ENCODE measurements at regions not wholly inside any gene's neighbourhood (a gene's known extent, or its start where the extent isn't known, plus 50 kb on each side); places are given as distances from the start of the nearest gene placed in this dataset.

- Mint-ChIP-seq H3K4me1 (ENCODE audit: low read depth, unreplicated experiment) (no peaks in the 10 kb centered on the region), H3K4me3 (ENCODE audit: unreplicated experiment) (no peak overlapping the region), H3K27ac (ENCODE audit: unreplicated experiment) (no peak overlapping the region), H3K27me3 (ENCODE audit: insufficient read depth, unreplicated experiment) (peaks cover 3% of the 10 kb centered on the region), H3K36me3 (ENCODE audit: insufficient read depth, unreplicated experiment) (no peaks in the 10 kb centered on the region), H3K9me3 (ENCODE audit: unreplicated experiment) (no peaks in the 10 kb centered on the region)
- BruUV-seq (replicated peaks), result no TSS peak
- ChIA-PET CTCF (interaction anchor here (1.4 to 1.5 kb wide), 2 partner anchors 335 to 412 kb away, joined by 3 to 10 read pairs; no protein-coding TSS in a partner anchor), POLR2A (no interaction called here)
- Histone ChIP-seq H3K27me3 (replicated peaks; ENCODE audit: control insufficient read depth, insufficient read depth, low read length) (no peaks in the 10 kb centered on the region), H3K4me3 (ENCODE audit: low read depth, low read length) (no peak overlapping the region), H3K36me3 (ENCODE audit: control insufficient read depth, insufficient read depth, low read length) (no peaks in the 10 kb centered on the region), H3K9me3 (no peaks in the 10 kb centered on the region), H3K4me1 (no peaks in the 10 kb centered on the region)
- intact Hi-C loops (cut with micrococcal nuclease; ENCODE audit: unreplicated experiment), result loop anchor here (1.0 kb wide), 3 partner anchors 103 to 412 kb away; no protein-coding TSS in a partner anchor
- DNase-seq, result peak; percentile 54 to 65
- peak; percentile 63 to 67 for TF ChIP-seq CTCF (IDR thresholded peaks at IDR 0.05; ENCODE audit: insufficient read depth in 1 of 2, low read depth in 1 of 2, low read length in 1 of 2, severe bottlenecking in 1 of 2, unreplicated experiment in 1 of 2)
Observed at GRCh38 chr9:32251539-32251938, 132.9 kb upstream of the ACO1 start.

GRCh38 chr9:32253731-32254130 lies 130.7 kb upstream of the ACO1 start:
- Mint-ChIP-seq H3K27me3 (ENCODE audit: insufficient read depth, unreplicated experiment) (peaks cover 3% of the 10 kb centered on the region), H3K9me3 (ENCODE audit: unreplicated experiment) (no peaks in the 10 kb centered on the region), H3K27ac (ENCODE audit: unreplicated experiment) (no peak overlapping the region), H3K4me3 (ENCODE audit: unreplicated experiment) (no peak overlapping the region), H3K4me1 (ENCODE audit: low read depth, unreplicated experiment) (no peaks in the 10 kb centered on the region), H3K36me3 (ENCODE audit: insufficient read depth, unreplicated experiment) (no peaks in the 10 kb centered on the region)
- POLR2A ChIA-PET, result no interaction called here
- Histone ChIP-seq H3K4me1 (no peaks in the 10 kb centered on the region), H3K36me3 (ENCODE audit: control insufficient read depth, insufficient read depth, low read length) (no peaks in the 10 kb centered on the region), H3K27me3 (replicated peaks; ENCODE audit: control insufficient read depth, insufficient read depth, low read length) (no peaks in the 10 kb centered on the region), H3K9me3 (no peaks in the 10 kb centered on the region), H3K4me3 (ENCODE audit: low read depth, low read length) (no peak overlapping the region)
- no peak for TF ChIP-seq CTCF (IDR thresholded peaks at IDR 0.05; ENCODE audit: insufficient read depth in 1 of 2, low read depth in 1 of 2, low read length in 1 of 2, severe bottlenecking in 1 of 2, unreplicated experiment in 1 of 2)
- CTCF ChIA-PET, result no interaction called here
- intact Hi-C loops (cut with micrococcal nuclease; ENCODE audit: unreplicated experiment), result no loop called here
- no TSS peak for BruUV-seq (replicated peaks)
- no peak for DNase-seq

GRCh38 chr9:32255026-32255425 lies 129.4 kb upstream of the ACO1 start:
- ChIA-PET POLR2A (no interaction called here), CTCF (no interaction called here)
- DNase-seq, result no peak
- H3K4me3 ChIP-seq (ENCODE audit: low read depth, low read length), result no peak overlapping the region
- H3K36me3 ChIP-seq (ENCODE audit: control insufficient read depth, insufficient read depth, low read length), result no peaks in the 10 kb centered on the region
- no peaks in the 10 kb centered on the region for H3K9me3 Mint-ChIP-seq (ENCODE audit: unreplicated experiment)
- intact Hi-C loops (cut with micrococcal nuclease; ENCODE audit: unreplicated experiment), result no loop called here
- H3K27me3 ChIP-seq (replicated peaks; ENCODE audit: control insufficient read depth, insufficient read depth, low read length), result no peaks in the 10 kb centered on the region
- no peak for TF ChIP-seq CTCF (IDR thresholded peaks at IDR 0.05; ENCODE audit: insufficient read depth in 1 of 2, low read depth in 1 of 2, low read length in 1 of 2, severe bottlenecking in 1 of 2, unreplicated experiment in 1 of 2)
- H3K36me3 Mint-ChIP-seq (ENCODE audit: insufficient read depth, unreplicated experiment), result no peaks in the 10 kb centered on the region
- no TSS peak for BruUV-seq (replicated peaks)
- no peaks in the 10 kb centered on the region for H3K4me1 Mint-ChIP-seq (ENCODE audit: low read depth, unreplicated experiment)
- no peaks in the 10 kb centered on the region for H3K4me1 ChIP-seq
- no peak overlapping the region for H3K4me3 Mint-ChIP-seq (ENCODE audit: unreplicated experiment)
- no peaks in the 10 kb centered on the region for H3K9me3 ChIP-seq
- H3K27ac Mint-ChIP-seq (ENCODE audit: unreplicated experiment), result no peak overlapping the region
- H3K27me3 Mint-ChIP-seq (ENCODE audit: insufficient read depth, unreplicated experiment), result no peaks in the 10 kb centered on the region
